Ascending aorta (tissue), 2 donors: ENCODE measurements at regions not wholly inside any gene's neighbourhood (a gene's known extent, or its start where the extent isn't known, plus 50 kb on each side); places are given as distances from the start of the nearest gene placed in this dataset.

Experiments
- DNase-seq, 2 donors: peaks; one replicate each; pipeline ENCODE4 v3.0.0-alpha.2; 2019; ENCODE audit warnings: low spot score in 2 of 2
- H3K27ac ChIP-seq, 2 donors: fragments of 200-600 bp; sonication (generic); one replicate each; pipeline ENCODE4 v1.5.1; 2016 to 2017; ENCODE audit warnings: mild to moderate bottlenecking in 1 of 2
- H3K27me3 ChIP-seq: fragments of 200-600 bp; sonication (generic); one replicate; pipeline ENCODE4 v1.5.1; 2017
- H3K36me3 ChIP-seq, 2 donors: fragments of 200-600 bp; sonication (generic); one replicate each; pipeline ENCODE4 v1.5.1; 2016
- H3K4me1 ChIP-seq, 2 donors: fragments of 200-600 bp; sonication (generic); one replicate each; pipeline ENCODE4 v1.5.1; 2016 to 2017; ENCODE audit warnings: mild to moderate bottlenecking in 1 of 2
- H3K4me3 ChIP-seq, 2 donors: fragments of 200-600 bp; sonication (generic); one replicate each; pipeline ENCODE4 v1.5.1; 2016 to 2017; ENCODE audit warnings: mild to moderate bottlenecking in 1 of 2
- H3K9me3 ChIP-seq, 2 donors: fragments of 200-600 bp; sonication (generic); one replicate each; pipeline ENCODE4 v1.5.1; 2016
- CTCF ChIP-seq, 3 experiments: fragments of 200-600 bp in 2 of 3; fragments of 450-650 bp in 1 of 3; sonication (generic) in 2 of 3; IDR thresholded peaks; one replicate each; pipeline ENCODE4 v1.5.1; 2016 to 2019; ENCODE audit warnings: antibody characterized with exemption in 3 of 3, mild to moderate bottlenecking in 1 of 3, moderate library complexity in 1 of 3
- intact Hi-C: fragments of 100-400 bp; cut with DNase I; formaldehyde crosslinking; loops from one replicate; pipeline ENCODE4 v1.15.1; 2023

DNA sequence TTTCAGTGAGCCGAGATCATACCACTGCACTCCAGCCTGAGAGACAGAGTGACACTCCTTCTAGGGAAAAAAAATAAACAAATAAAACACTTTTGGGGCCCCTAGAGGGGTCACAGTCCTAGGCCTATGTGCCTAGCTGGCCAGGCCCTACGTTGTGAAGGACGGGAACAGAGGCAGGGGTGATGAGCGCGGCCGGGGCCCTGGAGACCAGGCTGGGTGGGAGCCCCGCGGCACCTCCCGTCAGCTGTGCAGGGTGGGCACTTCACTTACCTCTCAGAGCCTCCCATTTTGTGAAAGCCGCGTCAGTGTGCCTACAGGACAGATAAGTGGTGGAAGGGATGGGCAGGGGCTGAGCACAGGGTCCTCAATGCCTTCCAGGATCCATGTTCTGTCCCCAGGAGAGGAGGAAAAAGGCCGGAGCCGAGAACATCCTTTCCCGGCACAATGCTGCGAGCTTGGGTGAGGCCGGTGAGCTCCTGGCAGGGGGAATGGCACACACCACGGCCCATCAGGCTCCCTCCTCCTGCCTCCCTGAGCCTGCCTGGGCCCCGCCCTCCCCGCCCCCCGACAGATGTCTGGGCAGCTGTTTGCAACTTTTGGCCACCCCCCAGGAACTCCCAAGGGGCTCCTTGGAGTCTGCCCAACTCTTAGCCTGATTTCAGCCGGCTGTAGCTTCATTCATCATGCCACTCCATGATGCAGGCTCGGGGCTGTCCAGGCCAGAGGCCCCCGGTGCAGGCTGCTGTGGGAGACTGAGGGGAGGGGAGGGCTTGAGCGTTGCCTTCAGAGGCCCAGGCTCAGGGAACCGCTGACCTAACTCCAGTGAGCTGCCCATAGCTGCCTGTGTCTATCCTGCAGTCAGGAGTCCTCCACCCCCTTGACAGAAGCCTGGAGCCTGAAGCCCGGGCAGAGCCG is 196.5 kb downstream of the TFCP2L1 start:
- DNase-seq, result no peak
- intact Hi-C loops, result no loop called here
- H3K36me3 ChIP-seq, result no peaks in the 10 kb centered on the region
- H3K9me3 ChIP-seq, result no peaks in the 10 kb centered on the region
- H3K4me3 ChIP-seq, result peak overlapping the region in 1 of 2 donors; percentile 8
- TF ChIP-seq CTCF (IDR thresholded peaks at IDR 0.05), result no peak
- no peaks in the 10 kb centered on the region for H3K27me3 ChIP-seq
- H3K27ac ChIP-seq, result no peak overlapping the region
- peaks cover 0 to 6% of the 10 kb centered on the region in 2 donors for H3K4me1 ChIP-seq

DNA sequence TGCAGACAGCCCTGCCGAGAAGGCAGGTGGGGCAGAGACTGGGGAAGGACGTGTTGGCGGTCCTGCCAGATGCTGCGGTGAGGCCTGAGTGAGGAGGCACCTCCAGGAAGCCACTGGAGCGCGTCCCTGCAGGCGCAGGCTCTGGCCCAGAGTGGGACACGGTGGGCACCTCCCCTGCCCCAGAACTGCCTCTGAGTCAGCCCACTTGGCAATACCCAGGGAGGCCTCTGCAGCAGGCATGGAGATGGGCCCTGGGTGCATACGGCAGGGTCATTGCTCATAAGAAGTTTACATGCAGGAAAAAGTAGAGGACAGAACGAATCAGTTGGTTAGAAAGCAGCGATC is 195.9 kb downstream of the TFCP2L1 start:
- Histone ChIP-seq H3K4me1 (peaks cover 0 to 6% of the 10 kb centered on the region in 2 donors), H3K36me3 (no peaks in the 10 kb centered on the region), H3K4me3 (no peak overlapping the region), H3K27me3 (no peaks in the 10 kb centered on the region), H3K9me3 (no peaks in the 10 kb centered on the region), H3K27ac (no peak overlapping the region)
- intact Hi-C loops, result no loop called here
- no peak for TF ChIP-seq CTCF (IDR thresholded peaks at IDR 0.05)
- DNase-seq, result no peak

GRCh38 chr2:121090088-121090715 is 194.8 kb downstream of the TFCP2L1 start:
- intact Hi-C loops, result no loop called here
- H3K36me3 ChIP-seq, result no peaks in the 10 kb centered on the region
- no peak overlapping the region for H3K4me3 ChIP-seq
- no peak overlapping the region for H3K27ac ChIP-seq
- no peaks in the 10 kb centered on the region for H3K9me3 ChIP-seq
- peaks cover 0 to 6% of the 10 kb centered on the region in 2 donors for H3K4me1 ChIP-seq
- H3K27me3 ChIP-seq, result no peaks in the 10 kb centered on the region
- TF ChIP-seq CTCF (IDR thresholded peaks at IDR 0.05), result no peak
- DNase-seq, result no peak

- intact Hi-C loops, result loop anchor here (2.0 kb wide), 1 partner anchor 265 kb away; no protein-coding TSS in a partner anchor
- H3K4me3 ChIP-seq, result no peak overlapping the region
- H3K27me3 ChIP-seq, result no peaks in the 10 kb centered on the region
Measured at GRCh38 chr2:121092095-121092494, 192.9 kb downstream of the TFCP2L1 start.

GRCh38 chr2:121093692-121094091 is 191.3 kb downstream of the TFCP2L1 start:
- Histone ChIP-seq H3K27ac (no peak overlapping the region), H3K36me3 (no peaks in the 10 kb centered on the region), H3K27me3 (no peaks in the 10 kb centered on the region), H3K4me3 (no peak overlapping the region), H3K4me1 (peaks cover 0 to 3% of the 10 kb centered on the region in 2 donors), H3K9me3 (no peaks in the 10 kb centered on the region)
- no peak for DNase-seq
- intact Hi-C loops, result loop anchor here (2.0 kb wide), 1 partner anchor 263 kb away; no protein-coding TSS in a partner anchor
- no peak for TF ChIP-seq CTCF (IDR thresholded peaks at IDR 0.05)

More at GRCh38 chr2:121092095-121092494, 192.9 kb downstream of the TFCP2L1 start:
- Histone ChIP-seq H3K36me3 (no peaks in the 10 kb centered on the region), H3K9me3 (no peaks in the 10 kb centered on the region), H3K27ac (no peak overlapping the region), H3K4me1 (peaks cover 0 to 6% of the 10 kb centered on the region in 2 donors)
- TF ChIP-seq CTCF (IDR thresholded peaks at IDR 0.05), result no peak
- DNase-seq, result no peak
